MCF 10A (cell line): ENCODE measurements at regions not wholly inside any gene's neighbourhood (a gene's known extent, or its start where the extent isn't known, plus 50 kb on each side); places are given as distances from the start of the nearest gene placed in this dataset.
A peak's percentile ranks its signal among the peaks of the same experiment; 100 is the strongest.

Experiments used
- BruUV-seq: library from RNA; stranded (reverse); fragments of 400-500 nt; replicated peaks from 2 replicates; lab custom pipeline; 2021; lab: Mats Ljungman, UMichigan
- CTCF ChIA-PET: fragments of 300-600 bp; sonication (Branson Sonifier 250); formaldehyde crosslinking; extraction: SDS; loops from one replicate; lab custom pipeline; 2021; ENCODE audit warnings: antibody characterized with exemption, inconsistent platforms; lab: Yijun Ruan, JAX
- POLR2A ChIA-PET: fragments of 300-600, 350-650 bp; sonication (Branson Sonifier 250); formaldehyde crosslinking; extraction: SDS; loops from one replicate; lab custom pipeline; 2020; ENCODE audit warnings: antibody characterized with exemption, inconsistent platforms; lab: Yijun Ruan, JAX
- DNase-seq: peaks from one replicate; pipeline ENCODE4 v3.0.0-alpha.2; 2018; ENCODE audit not compliant: unreplicated experiment
- H3K27ac Mint-ChIP-seq: one replicate; pipeline ENCODE4 v1.8.0; 2022; ENCODE audit warnings: mild to moderate bottlenecking, low read depth, mixed read lengths; ENCODE audit not compliant: unreplicated experiment
- H3K27me3 Mint-ChIP-seq: one replicate; pipeline ENCODE4 v1.8.0; 2022; ENCODE audit warnings: mixed read lengths; ENCODE audit not compliant: insufficient read depth, unreplicated experiment
- H3K36me3 Mint-ChIP-seq: one replicate; pipeline ENCODE4 v1.8.0; 2022; ENCODE audit warnings: mild to moderate bottlenecking, moderate library complexity, mixed read lengths; ENCODE audit not compliant: insufficient read depth, unreplicated experiment
- H3K4me1 Mint-ChIP-seq: one replicate; pipeline ENCODE4 v1.8.0; 2022; ENCODE audit warnings: mixed read lengths; ENCODE audit not compliant: insufficient read depth, unreplicated experiment
- H3K4me3 Mint-ChIP-seq: one replicate; pipeline ENCODE4 v1.8.0; 2022; ENCODE audit warnings: mild to moderate bottlenecking, moderate library complexity, mixed read lengths; ENCODE audit not compliant: unreplicated experiment
- H3K9me3 Mint-ChIP-seq: one replicate; pipeline ENCODE4 v1.8.0; 2022; ENCODE audit warnings: mixed read lengths; ENCODE audit not compliant: unreplicated experiment
- intact Hi-C: fragments of 100-400 bp; cut with micrococcal nuclease; formaldehyde crosslinking; loops from 2 replicates; pipeline ENCODE4 v1.14.1; 2022
- TF ChIP-seq, protein P1 (sequence below): fragments of 200-600 bp; IDR thresholded peaks from one replicate; pipeline ENCODE4 v1.8.0; 2022; ENCODE audit warnings: antibody characterized with exemption, mild to moderate bottlenecking; ENCODE audit not compliant: unreplicated experiment

- H3K36me3 Mint-ChIP-seq: no peaks in the 10 kb centered on the region
Measured at GRCh38 chr16:86373276-86373901, 136.9 kb upstream of the FOXF1 start.

GRCh38 chr16:86374603-86375130 is 135.7 kb upstream of the FOXF1 start:
- intact Hi-C loops: no loop called here
- Mint-ChIP-seq H3K27me3 (no peaks in the 10 kb centered on the region), H3K4me1 (peaks cover 12% of the 10 kb centered on the region), H3K9me3 (no peaks in the 10 kb centered on the region), H3K27ac (no peak overlapping the region), H3K4me3 (no peak overlapping the region), H3K36me3 (no peaks in the 10 kb centered on the region)
- TF ChIP-seq, protein P1, sequence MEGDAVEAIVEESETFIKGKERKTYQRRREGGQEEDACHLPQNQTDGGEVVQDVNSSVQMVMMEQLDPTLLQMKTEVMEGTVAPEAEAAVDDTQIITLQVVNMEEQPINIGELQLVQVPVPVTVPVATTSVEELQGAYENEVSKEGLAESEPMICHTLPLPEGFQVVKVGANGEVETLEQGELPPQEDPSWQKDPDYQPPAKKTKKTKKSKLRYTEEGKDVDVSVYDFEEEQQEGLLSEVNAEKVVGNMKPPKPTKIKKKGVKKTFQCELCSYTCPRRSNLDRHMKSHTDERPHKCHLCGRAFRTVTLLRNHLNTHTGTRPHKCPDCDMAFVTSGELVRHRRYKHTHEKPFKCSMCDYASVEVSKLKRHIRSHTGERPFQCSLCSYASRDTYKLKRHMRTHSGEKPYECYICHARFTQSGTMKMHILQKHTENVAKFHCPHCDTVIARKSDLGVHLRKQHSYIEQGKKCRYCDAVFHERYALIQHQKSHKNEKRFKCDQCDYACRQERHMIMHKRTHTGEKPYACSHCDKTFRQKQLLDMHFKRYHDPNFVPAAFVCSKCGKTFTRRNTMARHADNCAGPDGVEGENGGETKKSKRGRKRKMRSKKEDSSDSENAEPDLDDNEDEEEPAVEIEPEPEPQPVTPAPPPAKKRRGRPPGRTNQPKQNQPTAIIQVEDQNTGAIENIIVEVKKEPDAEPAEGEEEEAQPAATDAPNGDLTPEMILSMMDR: no peak
- no peak for DNase-seq
- ChIA-PET CTCF (no interaction called here), POLR2A (interaction anchor here (0.5 kb wide), 1 partner anchor 69 kb away, joined by 5 read pairs; no protein-coding TSS in a partner anchor)
- no TSS peak for BruUV-seq

More at GRCh38 chr16:86373276-86373901, 136.9 kb upstream of the FOXF1 start:
- Mint-ChIP-seq H3K4me1 (peaks cover 12% of the 10 kb centered on the region), H3K9me3 (no peaks in the 10 kb centered on the region), H3K27me3 (no peaks in the 10 kb centered on the region), H3K27ac (no peak overlapping the region), H3K4me3 (no peak overlapping the region)
- intact Hi-C loops: no loop called here
- POLR2A ChIA-PET: no interaction called here
- TF ChIP-seq, protein P1: no peak
- no TSS peak for BruUV-seq
- DNase-seq: no peak
- CTCF ChIA-PET: no interaction called here

DNA sequence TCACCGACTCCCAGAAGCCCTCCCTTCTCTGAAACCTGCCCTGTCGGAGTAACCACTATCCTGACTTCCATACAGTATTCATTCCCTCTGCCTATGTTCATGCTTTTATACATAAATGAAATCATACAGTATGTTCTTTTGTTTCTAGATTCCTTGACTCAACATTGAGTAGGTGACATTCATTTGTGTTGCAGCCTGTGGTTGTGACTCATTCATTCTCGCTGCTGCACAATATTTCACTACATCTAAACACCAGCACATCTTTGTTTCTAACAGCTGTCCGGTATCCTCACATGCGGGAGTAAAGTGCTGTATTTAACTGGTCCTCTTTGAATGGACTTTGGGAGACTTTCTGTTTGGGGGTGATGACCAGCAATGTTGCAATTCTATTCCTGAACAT is 135.0 kb upstream of the FOXF1 start:
- peak; percentile 60 for DNase-seq
- Mint-ChIP-seq H3K4me3 (no peak overlapping the region), H3K27ac (no peak overlapping the region), H3K4me1 (peaks cover 12% of the 10 kb centered on the region), H3K36me3 (no peaks in the 10 kb centered on the region), H3K27me3 (no peaks in the 10 kb centered on the region), H3K9me3 (no peaks in the 10 kb centered on the region)
- POLR2A ChIA-PET: no interaction called here
- no TSS peak for BruUV-seq
- TF ChIP-seq, protein P1: no peak
- CTCF ChIA-PET: no interaction called here
- intact Hi-C loops: no loop called here

GRCh38 chr16:86375851-86376250 is 134.5 kb upstream of the FOXF1 start:
- Mint-ChIP-seq H3K36me3 (no peaks in the 10 kb centered on the region), H3K9me3 (no peaks in the 10 kb centered on the region), H3K27me3 (no peaks in the 10 kb centered on the region), H3K27ac (no peak overlapping the region), H3K4me3 (no peak overlapping the region), H3K4me1 (peaks cover 12% of the 10 kb centered on the region)
- intact Hi-C loops: no loop called here
- POLR2A ChIA-PET: interaction anchor here (0.5 kb wide), 1 partner anchor 54 kb away, joined by 3 read pairs; no protein-coding TSS in a partner anchor
- BruUV-seq: no TSS peak
- DNase-seq: no peak
- CTCF ChIA-PET: no interaction called here
- TF ChIP-seq, protein P1: no peak
